Hepatocyte (in vitro differentiated cells): ENCODE measurements at regions not wholly inside any gene's neighbourhood (a gene's known extent, or its start where the extent isn't known, plus 50 kb on each side); places are given as distances from the start of the nearest gene placed in this dataset.

ENCODE experiments used
- EZH2 ChIP-seq: fragments of 200-600 bp; sonication (generic); IDR thresholded peaks from 2 replicates; pipeline ENCODE4 v1.6.1; 2016; ENCODE audit warnings: antibody characterized with exemption, mild to moderate bottlenecking, borderline replicate concordance
- EZH2phosphoT487 ChIP-seq: fragments of 200-600 bp; sonication (generic); IDR thresholded peaks from one replicate; pipeline ENCODE4 v1.6.1; 2018; ENCODE audit warnings: antibody characterized with exemption, mild to moderate bottlenecking, low read depth, moderate library complexity; ENCODE audit not compliant: unreplicated experiment, severe bottlenecking
- TF ChIP-seq, protein P1 (sequence below): fragments of 200-600 bp; sonication (generic); IDR thresholded peaks from 2 replicates; pipeline ENCODE4 v1.5.1; 2016; ENCODE audit warnings: antibody characterized with exemption, mild to moderate bottlenecking; ENCODE audit not compliant: poor library complexity

- TF ChIP-seq, protein P1, sequence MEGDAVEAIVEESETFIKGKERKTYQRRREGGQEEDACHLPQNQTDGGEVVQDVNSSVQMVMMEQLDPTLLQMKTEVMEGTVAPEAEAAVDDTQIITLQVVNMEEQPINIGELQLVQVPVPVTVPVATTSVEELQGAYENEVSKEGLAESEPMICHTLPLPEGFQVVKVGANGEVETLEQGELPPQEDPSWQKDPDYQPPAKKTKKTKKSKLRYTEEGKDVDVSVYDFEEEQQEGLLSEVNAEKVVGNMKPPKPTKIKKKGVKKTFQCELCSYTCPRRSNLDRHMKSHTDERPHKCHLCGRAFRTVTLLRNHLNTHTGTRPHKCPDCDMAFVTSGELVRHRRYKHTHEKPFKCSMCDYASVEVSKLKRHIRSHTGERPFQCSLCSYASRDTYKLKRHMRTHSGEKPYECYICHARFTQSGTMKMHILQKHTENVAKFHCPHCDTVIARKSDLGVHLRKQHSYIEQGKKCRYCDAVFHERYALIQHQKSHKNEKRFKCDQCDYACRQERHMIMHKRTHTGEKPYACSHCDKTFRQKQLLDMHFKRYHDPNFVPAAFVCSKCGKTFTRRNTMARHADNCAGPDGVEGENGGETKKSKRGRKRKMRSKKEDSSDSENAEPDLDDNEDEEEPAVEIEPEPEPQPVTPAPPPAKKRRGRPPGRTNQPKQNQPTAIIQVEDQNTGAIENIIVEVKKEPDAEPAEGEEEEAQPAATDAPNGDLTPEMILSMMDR = no peak
- TF ChIP-seq EZH2 = no peak
- no peak for TF ChIP-seq EZH2phosphoT487
These were observed 273.1 kb downstream of the SP3 start for GRCh38 chr2:173692068-173692467.
